GM12874 (cell line): ENCODE measurements at regions not wholly inside any gene's neighbourhood (a gene's known extent, or its start where the extent isn't known, plus 50 kb on each side); places are given as distances from the start of the nearest gene placed in this dataset.

Experiments
- TF ChIP-seq, protein P1 (sequence below): IDR thresholded peaks from 2 replicates; pipeline ENCODE4 v1.5.1; 2011; ENCODE audit warnings: low read depth, mild to moderate bottlenecking, control low read depth, low read length, moderate library complexity; ENCODE audit not compliant: insufficient read depth

DNA sequence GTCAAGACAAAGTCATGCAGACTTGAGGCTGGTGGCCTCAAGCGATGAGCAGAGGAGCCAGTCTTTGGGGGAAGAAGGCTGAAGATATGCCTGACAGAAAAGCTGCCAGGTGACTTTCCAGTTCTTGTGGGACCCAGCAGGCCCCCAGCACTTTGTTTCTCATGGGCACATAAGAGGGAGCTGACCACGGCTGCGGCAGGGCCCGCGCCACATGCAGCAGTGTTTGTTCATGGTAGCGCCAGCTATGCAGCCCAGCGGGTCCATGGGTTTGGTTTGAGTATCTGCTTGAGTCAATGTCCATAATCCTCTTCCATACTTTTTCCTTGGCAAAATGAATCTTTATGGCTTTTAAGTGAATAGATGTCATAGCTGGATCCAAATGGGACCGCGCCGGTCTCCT lies 91.0 kb upstream of the LY86 start:
- TF ChIP-seq, protein P1, sequence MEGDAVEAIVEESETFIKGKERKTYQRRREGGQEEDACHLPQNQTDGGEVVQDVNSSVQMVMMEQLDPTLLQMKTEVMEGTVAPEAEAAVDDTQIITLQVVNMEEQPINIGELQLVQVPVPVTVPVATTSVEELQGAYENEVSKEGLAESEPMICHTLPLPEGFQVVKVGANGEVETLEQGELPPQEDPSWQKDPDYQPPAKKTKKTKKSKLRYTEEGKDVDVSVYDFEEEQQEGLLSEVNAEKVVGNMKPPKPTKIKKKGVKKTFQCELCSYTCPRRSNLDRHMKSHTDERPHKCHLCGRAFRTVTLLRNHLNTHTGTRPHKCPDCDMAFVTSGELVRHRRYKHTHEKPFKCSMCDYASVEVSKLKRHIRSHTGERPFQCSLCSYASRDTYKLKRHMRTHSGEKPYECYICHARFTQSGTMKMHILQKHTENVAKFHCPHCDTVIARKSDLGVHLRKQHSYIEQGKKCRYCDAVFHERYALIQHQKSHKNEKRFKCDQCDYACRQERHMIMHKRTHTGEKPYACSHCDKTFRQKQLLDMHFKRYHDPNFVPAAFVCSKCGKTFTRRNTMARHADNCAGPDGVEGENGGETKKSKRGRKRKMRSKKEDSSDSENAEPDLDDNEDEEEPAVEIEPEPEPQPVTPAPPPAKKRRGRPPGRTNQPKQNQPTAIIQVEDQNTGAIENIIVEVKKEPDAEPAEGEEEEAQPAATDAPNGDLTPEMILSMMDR: no peak

DNA sequence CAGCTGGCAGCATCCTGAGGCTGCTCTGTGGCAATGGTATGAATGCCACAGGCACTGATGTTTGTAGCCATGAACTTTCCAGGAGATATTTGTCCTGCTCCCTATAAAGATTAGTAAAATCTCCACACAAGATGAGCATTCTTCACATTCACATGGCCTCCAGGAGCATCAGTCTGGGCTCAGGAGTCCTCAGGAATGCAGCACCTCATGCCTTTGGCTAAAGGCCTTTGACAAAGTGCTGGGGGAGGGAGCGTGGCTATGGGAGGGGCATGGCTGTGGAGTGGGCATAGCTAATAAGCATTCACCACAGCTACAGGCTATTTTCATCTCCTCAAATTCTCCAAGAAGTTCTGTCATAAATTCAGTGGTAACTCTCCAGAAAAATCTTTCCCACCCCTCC lies 90.5 kb upstream of the LY86 start:
- TF ChIP-seq, protein P1: no peak

DNA sequence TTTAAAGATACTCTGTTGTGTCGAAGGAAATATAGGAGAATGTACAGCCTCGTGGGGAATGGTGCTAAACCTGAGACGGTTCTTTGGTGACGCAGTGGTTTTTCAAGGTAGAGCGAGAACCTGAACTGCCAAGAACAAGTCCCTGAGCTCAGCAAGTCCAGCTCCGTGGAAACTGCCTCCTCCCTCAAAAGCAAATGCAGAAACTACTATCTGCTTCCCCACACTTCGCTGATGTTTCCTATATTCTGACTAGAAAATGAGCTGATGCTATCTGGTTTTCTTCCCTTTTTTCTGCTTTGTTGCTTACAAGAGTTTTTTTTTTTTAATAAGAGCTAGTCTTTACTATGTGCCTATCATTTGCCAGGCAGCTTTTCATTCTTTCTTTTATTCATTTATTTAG lies 85.3 kb upstream of the LY86 start:
- TF ChIP-seq, protein P1: no peak

DNA sequence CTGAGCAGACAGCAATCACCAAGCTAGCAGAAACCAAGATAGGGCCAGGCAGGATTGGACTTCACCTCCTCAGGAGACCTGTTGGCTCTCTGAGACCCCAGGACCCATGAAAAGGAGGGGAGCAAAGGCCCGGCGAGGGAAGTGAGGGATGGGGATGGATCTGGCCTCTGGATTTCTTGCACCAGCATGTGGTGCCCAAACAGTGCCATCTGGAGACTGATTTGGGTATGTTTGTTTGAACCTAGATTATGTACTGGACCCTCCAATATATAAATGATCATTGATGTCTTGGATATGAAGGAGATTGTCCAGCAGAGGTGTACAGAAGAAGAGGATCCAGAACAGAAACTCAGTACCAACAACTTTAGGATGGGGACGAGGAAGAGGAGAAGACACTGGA lies 83.4 kb upstream of the LY86 start:
- TF ChIP-seq, protein P1: no peak

DNA sequence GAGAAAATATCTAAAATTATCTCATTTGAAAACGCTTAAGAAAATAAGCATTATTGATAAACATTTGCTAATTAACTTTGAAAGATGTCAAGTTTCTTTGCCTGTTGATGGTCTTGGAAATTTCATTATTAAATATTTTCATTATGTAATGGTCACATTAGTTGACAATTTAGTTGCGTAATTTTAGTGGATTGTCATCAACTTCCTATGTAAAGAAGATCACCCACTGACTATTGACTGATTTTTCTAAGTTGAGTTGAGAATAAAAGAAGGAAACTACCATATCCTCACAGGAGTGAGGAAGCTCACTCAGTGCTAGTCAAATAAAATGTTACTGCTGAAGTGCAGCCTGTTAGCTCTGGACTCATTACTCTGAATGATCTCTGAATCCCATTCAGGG lies 79.9 kb upstream of the LY86 start:
- TF ChIP-seq, protein P1: no peak

DNA sequence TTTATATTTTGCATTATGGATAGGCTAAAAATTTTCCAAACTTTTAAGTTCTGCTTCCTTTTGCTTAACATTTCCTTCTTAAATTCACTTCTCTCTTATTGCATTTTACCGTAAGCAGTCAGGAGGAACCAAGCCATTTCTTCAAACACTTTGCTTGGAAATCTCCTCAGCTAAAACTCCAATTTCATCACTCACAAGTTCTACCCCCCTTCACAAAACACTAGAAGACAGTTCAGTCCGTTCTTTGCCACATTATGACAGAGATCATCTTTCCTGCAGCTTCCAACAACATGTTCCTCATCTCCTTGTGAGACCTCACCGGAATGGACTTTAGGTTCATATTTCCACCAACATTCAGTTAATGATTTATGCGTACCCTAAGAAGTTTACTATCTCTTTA lies 79.2 kb upstream of the LY86 start:
- TF ChIP-seq, protein P1: no peak

DNA sequence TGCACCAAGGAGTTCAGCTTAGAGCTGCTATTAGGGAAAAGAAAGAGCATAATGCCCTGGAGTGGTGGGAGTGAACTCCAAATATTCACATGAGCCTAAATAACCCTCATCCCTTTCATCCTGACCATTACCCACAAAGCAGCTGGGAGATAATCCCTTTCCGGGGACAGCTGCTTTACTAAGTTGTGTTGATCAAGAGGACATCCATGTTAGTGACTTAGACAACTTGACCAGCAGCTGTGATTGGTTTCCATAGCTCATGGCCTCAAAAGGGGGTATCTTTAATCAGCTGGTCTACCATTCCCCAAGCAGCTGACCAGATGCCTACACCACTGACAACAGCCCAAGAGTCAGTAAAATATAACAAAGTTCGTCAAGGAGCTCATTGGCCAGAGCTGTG lies 75.8 kb upstream of the LY86 start:
- TF ChIP-seq, protein P1: no peak
